Fibroblast of lung (primary cell): ENCODE measurements at regions not wholly inside any gene's neighbourhood (a gene's known extent, or its start where the extent isn't known, plus 50 kb on each side); places are given as distances from the start of the nearest gene placed in this dataset.

Experiments used
- DNase-seq, 2 donors: peaks; one replicate each; pipeline versions ENCODE4 v3.0.0 to v3.0.0-alpha.2; 2010; ENCODE audit warnings: low read depth in 2 of 2
- H2AFZ ChIP-seq: 2 replicates; pipeline ENCODE4 v1.5.1; 2012; ENCODE audit warnings: low read length, control low read depth, inconsistent platforms
- H3K27ac ChIP-seq: 2 replicates; pipeline ENCODE4 v1.5.1; 2011; ENCODE audit warnings: low read length, control low read depth; ENCODE audit not compliant: insufficient read depth
- H3K27me3 ChIP-seq: 2 replicates; pipeline ENCODE4 v1.5.1; 2011; ENCODE audit warnings: mild to moderate bottlenecking, low read length; ENCODE audit not compliant: control insufficient read depth, insufficient read depth
- H3K36me3 ChIP-seq: 2 replicates; pipeline ENCODE4 v1.5.1; 2011; ENCODE audit warnings: low read length; ENCODE audit not compliant: control insufficient read depth, insufficient read depth
- H3K4me1 ChIP-seq: 2 replicates; pipeline ENCODE4 v1.5.1; 2011; ENCODE audit warnings: low read length; ENCODE audit not compliant: control insufficient read depth, insufficient read depth; ENCODE audit errors: extremely low read depth
- H3K4me2 ChIP-seq: 2 replicates; pipeline ENCODE4 v1.5.1; 2011; ENCODE audit warnings: low read length, control low read depth; ENCODE audit not compliant: insufficient read depth; ENCODE audit errors: extremely low read depth
- H3K4me3 ChIP-seq, 4 experiments: fragments of 200-600 bp in 1 of 4; sonication (generic) in 1 of 4; replicated peaks in 1 of 4; 2 replicates each; pipeline ENCODE4 v1.5.1; 2011 to 2016; ENCODE audit warnings: low read length in 4 of 4, low read depth in 3 of 4, mild to moderate bottlenecking in 3 of 4, control low read depth in 2 of 4, inconsistent platforms in 1 of 4, mixed read lengths in 1 of 4; ENCODE audit not compliant: insufficient read depth in 1 of 4; ENCODE audit errors: control extremely low read depth in 1 of 4
- H3K79me2 ChIP-seq: 2 replicates; pipeline ENCODE4 v1.5.1; 2012; ENCODE audit warnings: mild to moderate bottlenecking, low read length, inconsistent platforms; ENCODE audit not compliant: control insufficient read depth, insufficient read depth
- H3K9ac ChIP-seq: 2 replicates; pipeline ENCODE4 v1.5.1; 2011; ENCODE audit warnings: mild to moderate bottlenecking, low read length, control low read depth; ENCODE audit not compliant: insufficient read depth
- H3K9me3 ChIP-seq: 2 replicates; pipeline ENCODE4 v1.5.1; 2012; ENCODE audit warnings: low read depth, low read length; ENCODE audit not compliant: control insufficient read depth, insufficient read depth
- H4K20me1 ChIP-seq: 2 replicates; pipeline ENCODE4 v1.5.1; 2011; ENCODE audit warnings: low read length; ENCODE audit not compliant: control insufficient read depth, insufficient read depth; ENCODE audit errors: extremely low read depth
- EZH2 ChIP-seq: IDR thresholded peaks from 2 replicates; pipeline ENCODE4 v1.5.1; 2012; ENCODE audit warnings: low read length, control low read depth, mild to moderate bottlenecking; ENCODE audit errors: missing control alignments
- TF ChIP-seq, protein P1 (sequence below), 2 donors: IDR thresholded peaks in 1 of 2; conservative IDR thresholded peaks in 1 of 2; 1 replicate in 1 of 2; 2 replicates in 1 of 2; pipeline ENCODE4 v1.5.1; 2011 to 2012; ENCODE audit warnings: low read length in 2 of 2, control low read depth in 1 of 2, inconsistent platforms in 1 of 2, low read depth in 1 of 2, mild to moderate bottlenecking in 1 of 2

DNA sequence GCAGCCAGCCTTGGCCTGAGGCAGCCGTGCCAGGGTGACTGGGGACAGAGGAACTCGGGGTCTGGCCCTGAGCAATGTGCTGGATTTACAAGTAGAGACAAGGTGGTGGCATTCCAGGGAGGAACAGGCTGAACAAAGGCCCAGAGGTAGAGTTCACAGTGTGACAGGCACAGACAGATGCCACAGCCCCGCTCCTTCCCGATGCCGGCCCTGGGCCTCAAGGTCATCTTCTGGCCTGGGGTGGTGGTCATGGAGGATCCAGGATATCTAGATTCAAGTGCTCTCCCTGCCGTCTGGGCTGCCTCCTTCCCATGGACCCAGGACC, 68.9 kb upstream of the COL13A1 start:
- H3K9ac ChIP-seq: no peak overlapping the region
- no peak overlapping the region for H3K4me2 ChIP-seq
- H3K4me1 ChIP-seq: peaks cover 29% of the 10 kb centered on the region
- no peak overlapping the region for H3K4me3 ChIP-seq
- H3K79me2 ChIP-seq: no peaks in the 10 kb centered on the region
- no peaks in the 10 kb centered on the region for H3K9me3 ChIP-seq
- TF ChIP-seq, protein P1, sequence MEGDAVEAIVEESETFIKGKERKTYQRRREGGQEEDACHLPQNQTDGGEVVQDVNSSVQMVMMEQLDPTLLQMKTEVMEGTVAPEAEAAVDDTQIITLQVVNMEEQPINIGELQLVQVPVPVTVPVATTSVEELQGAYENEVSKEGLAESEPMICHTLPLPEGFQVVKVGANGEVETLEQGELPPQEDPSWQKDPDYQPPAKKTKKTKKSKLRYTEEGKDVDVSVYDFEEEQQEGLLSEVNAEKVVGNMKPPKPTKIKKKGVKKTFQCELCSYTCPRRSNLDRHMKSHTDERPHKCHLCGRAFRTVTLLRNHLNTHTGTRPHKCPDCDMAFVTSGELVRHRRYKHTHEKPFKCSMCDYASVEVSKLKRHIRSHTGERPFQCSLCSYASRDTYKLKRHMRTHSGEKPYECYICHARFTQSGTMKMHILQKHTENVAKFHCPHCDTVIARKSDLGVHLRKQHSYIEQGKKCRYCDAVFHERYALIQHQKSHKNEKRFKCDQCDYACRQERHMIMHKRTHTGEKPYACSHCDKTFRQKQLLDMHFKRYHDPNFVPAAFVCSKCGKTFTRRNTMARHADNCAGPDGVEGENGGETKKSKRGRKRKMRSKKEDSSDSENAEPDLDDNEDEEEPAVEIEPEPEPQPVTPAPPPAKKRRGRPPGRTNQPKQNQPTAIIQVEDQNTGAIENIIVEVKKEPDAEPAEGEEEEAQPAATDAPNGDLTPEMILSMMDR (conservative IDR thresholded peaks at IDR 0.05 in 1 of 2, IDR thresholded peaks at IDR 0.05 in 1 of 2; ENCODE audit: low read depth in 1 of 2, low read length in 2 of 2): no peak
- TF ChIP-seq EZH2: no peak
- H4K20me1 ChIP-seq: no peaks in the 10 kb centered on the region
- H3K27me3 ChIP-seq: no peaks in the 10 kb centered on the region
- no peak overlapping the region for H2AFZ ChIP-seq
- no peaks in the 10 kb centered on the region for H3K36me3 ChIP-seq
- no peak overlapping the region for H3K27ac ChIP-seq
- no peak for DNase-seq

DNA sequence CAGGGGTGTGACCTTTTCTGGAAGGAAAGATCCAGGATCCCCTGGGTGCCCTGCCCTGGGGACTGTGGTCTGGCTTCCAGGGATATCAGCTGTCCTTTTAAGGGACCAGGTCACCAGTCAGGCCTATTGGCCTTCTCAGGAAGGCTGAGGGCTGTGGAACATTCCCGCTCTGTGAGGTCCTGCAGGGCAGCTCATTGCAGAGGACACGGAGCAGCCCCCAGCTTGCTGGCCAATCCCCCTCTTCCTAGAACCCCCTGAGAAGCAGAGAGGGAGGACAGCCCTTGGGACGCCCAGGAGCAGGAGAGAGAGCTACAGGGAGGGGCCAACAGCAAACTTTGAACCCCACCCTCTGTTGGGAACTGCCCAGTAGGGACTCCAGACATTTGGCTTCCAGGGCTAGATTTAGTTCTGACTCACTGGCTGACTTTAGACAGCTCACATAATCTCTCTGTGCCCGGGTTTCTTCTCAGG, 67.9 kb upstream of the COL13A1 start:
- H3K36me3 ChIP-seq: no peaks in the 10 kb centered on the region
- no peaks in the 10 kb centered on the region for H3K27me3 ChIP-seq
- H3K27ac ChIP-seq: no peak overlapping the region
- no peak overlapping the region for H2AFZ ChIP-seq
- H3K9ac ChIP-seq: no peak overlapping the region
- H3K79me2 ChIP-seq: no peaks in the 10 kb centered on the region
- H3K4me3 ChIP-seq: no peak overlapping the region
- no peak for TF ChIP-seq EZH2
- H3K4me1 ChIP-seq: peaks cover 20% of the 10 kb centered on the region
- no peaks in the 10 kb centered on the region for H4K20me1 ChIP-seq
- peak; percentile 78 to 84 for DNase-seq
- H3K9me3 ChIP-seq: no peaks in the 10 kb centered on the region
- peak overlapping the region; percentile 3 for H3K4me2 ChIP-seq

DNA sequence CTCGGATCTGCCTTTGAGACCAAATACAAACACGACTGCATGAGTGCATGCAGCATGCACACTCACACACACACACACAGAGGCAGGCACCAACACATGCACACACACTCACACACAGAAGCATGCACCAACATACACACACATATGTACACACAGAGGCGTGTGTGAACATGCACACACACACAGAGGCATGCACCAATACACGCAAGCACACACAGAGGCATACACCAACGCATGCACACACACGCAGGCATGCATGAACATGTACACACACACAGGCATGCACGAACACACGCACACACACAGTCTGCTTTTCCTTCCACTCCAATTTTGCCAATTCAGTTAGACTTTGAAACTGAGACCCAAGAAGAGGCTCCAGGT, 67.3 kb upstream of the COL13A1 start:
- H3K36me3 ChIP-seq: no peaks in the 10 kb centered on the region
- H3K9ac ChIP-seq: no peak overlapping the region
- H3K4me2 ChIP-seq: peak overlapping the region; percentile 3
- no peaks in the 10 kb centered on the region for H3K9me3 ChIP-seq
- peak in 1 of 2 donors; percentile 28 for DNase-seq
- H3K4me1 ChIP-seq: peaks cover 20% of the 10 kb centered on the region
- TF ChIP-seq EZH2: no peak
- TF ChIP-seq, protein P1 (conservative IDR thresholded peaks at IDR 0.05 in 1 of 2, IDR thresholded peaks at IDR 0.05 in 1 of 2; ENCODE audit: low read depth in 1 of 2, low read length in 2 of 2): no peak
- no peak overlapping the region for H3K4me3 ChIP-seq
- no peaks in the 10 kb centered on the region for H3K79me2 ChIP-seq
- H3K27ac ChIP-seq: no peak overlapping the region
- no peaks in the 10 kb centered on the region for H3K27me3 ChIP-seq
- H4K20me1 ChIP-seq: no peaks in the 10 kb centered on the region
- H2AFZ ChIP-seq: no peak overlapping the region
